WTC11 (cell line): ENCODE measurements at regions not wholly inside any gene's neighbourhood (a gene's known extent, or its start where the extent isn't known, plus 50 kb on each side); places are given as distances from the start of the nearest gene placed in this dataset.

Source experiments
- ATAC-seq: fragments of 200-7000 bp; cut with Tn5 transposase; 2 replicates; pipeline ENCODE4 v1.10.0; 2021; ENCODE audit warnings: mild to moderate bottlenecking, moderate library complexity
- CTCF ChIA-PET: fragments of 300-600 bp; sonication (Branson Sonifier 250); formaldehyde crosslinking; loops from one replicate; lab custom pipeline; 2021; ENCODE audit warnings: antibody characterized with exemption; lab: Charles Lee
- POLR2A ChIA-PET: fragments of 350-600 bp; sonication (Branson Sonifier 250); formaldehyde crosslinking; loops from one replicate; lab custom pipeline; 2021; ENCODE audit warnings: antibody characterized with exemption; lab: Charles Lee
- DNase-seq: peaks from one replicate; pipeline ENCODE4 v3.0.0; 2021; ENCODE audit warnings: low spot score
- H3K27ac Mint-ChIP-seq: 2 replicates; pipeline ENCODE4 v1.8.0; 2021; ENCODE audit warnings: mixed read lengths
- H3K27me3 Mint-ChIP-seq: 2 replicates; pipeline ENCODE4 v1.8.0; 2021; ENCODE audit warnings: low read depth, mild to moderate bottlenecking, moderate library complexity, mixed read lengths
- H3K36me3 Mint-ChIP-seq: 2 replicates; pipeline ENCODE4 v1.8.0; 2021; ENCODE audit warnings: mixed read lengths
- H3K4me1 Mint-ChIP-seq: 2 replicates; pipeline ENCODE4 v1.8.0; 2022; ENCODE audit warnings: mixed read lengths
- H3K4me3 Mint-ChIP-seq: 2 replicates; pipeline ENCODE4 v1.8.0; 2021; ENCODE audit warnings: mild to moderate bottlenecking, moderate library complexity, mixed read lengths
- H3K9me3 Mint-ChIP-seq: 2 replicates; pipeline ENCODE4 v1.8.0; 2021; ENCODE audit warnings: mixed read lengths
- ESRRA ChIP-seq: sonication (generic); formaldehyde crosslinking; IDR thresholded peaks from 2 replicates; pipeline ENCODE4 v1.8.1; 2022; ENCODE audit warnings: mild to moderate bottlenecking, missing genetic modification reagents, borderline replicate concordance
- JUN ChIP-seq: sonication (generic); formaldehyde crosslinking; IDR thresholded peaks from 2 replicates; pipeline ENCODE4 v1.8.0; 2023; ENCODE audit warnings: mild to moderate bottlenecking, missing genetic modification reagents
- NFATC4 ChIP-seq: fragments of 250-450 bp; sonication (Bioruptor Pico); IDR thresholded peaks from 2 replicates; pipeline ENCODE4 v1.9.0; 2021; ENCODE audit warnings: mild to moderate bottlenecking
- NFYB ChIP-seq: sonication (generic); formaldehyde crosslinking; conservative IDR thresholded peaks from 2 replicates; pipeline ENCODE4 v1.8.0; 2022; ENCODE audit warnings: low read depth, missing genetic modification reagents
- NR1H2 ChIP-seq: sonication (generic); formaldehyde crosslinking; IDR thresholded peaks from 2 replicates; pipeline ENCODE4 v1.9.0; 2021; ENCODE audit warnings: mild to moderate bottlenecking, moderate library complexity, missing genetic modification reagents
- SMAD3 ChIP-seq: sonication (generic); formaldehyde crosslinking; IDR thresholded peaks from 2 replicates; pipeline ENCODE4 v1.8.0; 2022; ENCODE audit warnings: missing genetic modification reagents, mild to moderate bottlenecking, borderline replicate concordance
- ZNF232 ChIP-seq: sonication (generic); formaldehyde crosslinking; IDR thresholded peaks from 2 replicates; pipeline ENCODE4 v1.8.0; 2022; ENCODE audit warnings: mild to moderate bottlenecking, missing genetic modification reagents
- ZNF317 ChIP-seq: sonication (generic); formaldehyde crosslinking; IDR thresholded peaks from 2 replicates; pipeline ENCODE4 v1.8.1; 2023; ENCODE audit warnings: low read depth, mild to moderate bottlenecking, moderate library complexity, missing genetic modification reagents, borderline replicate concordance
- TF ChIP-seq, protein P1 (sequence below): sonication (generic); formaldehyde crosslinking; IDR thresholded peaks from 2 replicates; pipeline ENCODE4 v1.8.0; 2023; ENCODE audit warnings: missing genetic modification reagents, mild to moderate bottlenecking, borderline replicate concordance
- TF ChIP-seq, protein P2 (sequence below): sonication (generic); formaldehyde crosslinking; IDR thresholded peaks from 2 replicates; pipeline ENCODE4 v1.8.0; 2023; ENCODE audit warnings: missing genetic modification reagents
- TF ChIP-seq, protein P3 (sequence below): sonication (generic); formaldehyde crosslinking; IDR thresholded peaks from 2 replicates; pipeline ENCODE4 v1.8.0; 2022; ENCODE audit warnings: mild to moderate bottlenecking, missing genetic modification reagents
- TF ChIP-seq, protein P4 (sequence below): fragments of 250-450 bp; sonication (Bioruptor Pico); IDR thresholded peaks from 2 replicates; pipeline ENCODE4 v1.9.0; 2021; ENCODE audit warnings: mild to moderate bottlenecking
- TF ChIP-seq, protein P5 (sequence below): sonication (generic); formaldehyde crosslinking; conservative IDR thresholded peaks from 2 replicates; pipeline ENCODE4 v1.8.1; 2023; ENCODE audit warnings: mild to moderate bottlenecking, low read depth, missing genetic modification reagents, moderate library complexity
- TF ChIP-seq, protein P6 (sequence below): sonication (generic); formaldehyde crosslinking; IDR thresholded peaks from 2 replicates; pipeline ENCODE4 v1.8.1; 2022; ENCODE audit warnings: mild to moderate bottlenecking, missing genetic modification reagents, moderate library complexity, borderline replicate concordance
- TF ChIP-seq, protein P7 (sequence below): sonication (generic); formaldehyde crosslinking; IDR thresholded peaks from 2 replicates; pipeline ENCODE4 v1.8.1; 2022; ENCODE audit warnings: missing genetic modification reagents, borderline replicate concordance
- TF ChIP-seq, protein P8 (sequence below): sonication (generic); formaldehyde crosslinking; IDR thresholded peaks from 2 replicates; pipeline ENCODE4 v1.8.0; 2022; ENCODE audit warnings: mild to moderate bottlenecking, missing genetic modification reagents

DNA sequence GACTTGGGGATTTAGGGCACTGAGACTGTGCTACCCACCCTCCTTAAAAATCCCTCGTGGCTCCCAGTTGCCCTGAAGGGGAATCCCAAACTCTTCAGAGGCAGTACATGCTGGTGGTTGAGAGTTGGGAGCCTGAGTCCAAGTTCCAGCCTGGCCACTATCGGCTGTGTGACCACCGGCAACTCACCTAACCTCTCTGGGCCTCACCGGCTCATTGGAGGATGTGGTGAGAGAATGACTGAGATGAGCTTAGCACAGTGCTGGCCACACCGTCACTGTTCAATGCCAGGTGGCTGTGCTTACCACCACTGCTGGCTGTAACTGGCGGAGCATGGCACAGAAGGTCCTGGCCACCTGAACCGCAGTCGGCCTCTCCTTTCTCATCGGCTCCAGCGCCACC is 200.2 kb downstream of the C9orf50 start:
- DNase-seq (no peak), ATAC-seq (no peak)
- Mint-ChIP-seq H3K4me3 (no peak overlapping the region), H3K27ac (no peak overlapping the region), H3K27me3 (no peaks in the 10 kb centered on the region), H3K9me3 (no peaks in the 10 kb centered on the region), H3K36me3 (no peaks in the 10 kb centered on the region), H3K4me1 (peaks cover 14% of the 10 kb centered on the region)
- ChIA-PET POLR2A (interaction anchor here (0.9 to 1.0 kb wide), 2 partner anchors 174 to 243 kb away, joined by 3 to 4 read pairs; partner anchors contain the start of gene IER5L), CTCF (interaction anchor here (0.6 to 1.1 kb wide), 7 partner anchors 31 to 289 kb away, joined by 3 to 4 read pairs (median 3); no protein-coding TSS in a partner anchor)
- TF ChIP-seq NR1H2 (CRISPR knock-in tag) (no peak), ZNF232 (CRISPR knock-in tag) (no peak), ESRRA (CRISPR knock-in tag) (no peak), ZNF317 (CRISPR knock-in tag) (no peak)
- TF ChIP-seq, protein P1, sequence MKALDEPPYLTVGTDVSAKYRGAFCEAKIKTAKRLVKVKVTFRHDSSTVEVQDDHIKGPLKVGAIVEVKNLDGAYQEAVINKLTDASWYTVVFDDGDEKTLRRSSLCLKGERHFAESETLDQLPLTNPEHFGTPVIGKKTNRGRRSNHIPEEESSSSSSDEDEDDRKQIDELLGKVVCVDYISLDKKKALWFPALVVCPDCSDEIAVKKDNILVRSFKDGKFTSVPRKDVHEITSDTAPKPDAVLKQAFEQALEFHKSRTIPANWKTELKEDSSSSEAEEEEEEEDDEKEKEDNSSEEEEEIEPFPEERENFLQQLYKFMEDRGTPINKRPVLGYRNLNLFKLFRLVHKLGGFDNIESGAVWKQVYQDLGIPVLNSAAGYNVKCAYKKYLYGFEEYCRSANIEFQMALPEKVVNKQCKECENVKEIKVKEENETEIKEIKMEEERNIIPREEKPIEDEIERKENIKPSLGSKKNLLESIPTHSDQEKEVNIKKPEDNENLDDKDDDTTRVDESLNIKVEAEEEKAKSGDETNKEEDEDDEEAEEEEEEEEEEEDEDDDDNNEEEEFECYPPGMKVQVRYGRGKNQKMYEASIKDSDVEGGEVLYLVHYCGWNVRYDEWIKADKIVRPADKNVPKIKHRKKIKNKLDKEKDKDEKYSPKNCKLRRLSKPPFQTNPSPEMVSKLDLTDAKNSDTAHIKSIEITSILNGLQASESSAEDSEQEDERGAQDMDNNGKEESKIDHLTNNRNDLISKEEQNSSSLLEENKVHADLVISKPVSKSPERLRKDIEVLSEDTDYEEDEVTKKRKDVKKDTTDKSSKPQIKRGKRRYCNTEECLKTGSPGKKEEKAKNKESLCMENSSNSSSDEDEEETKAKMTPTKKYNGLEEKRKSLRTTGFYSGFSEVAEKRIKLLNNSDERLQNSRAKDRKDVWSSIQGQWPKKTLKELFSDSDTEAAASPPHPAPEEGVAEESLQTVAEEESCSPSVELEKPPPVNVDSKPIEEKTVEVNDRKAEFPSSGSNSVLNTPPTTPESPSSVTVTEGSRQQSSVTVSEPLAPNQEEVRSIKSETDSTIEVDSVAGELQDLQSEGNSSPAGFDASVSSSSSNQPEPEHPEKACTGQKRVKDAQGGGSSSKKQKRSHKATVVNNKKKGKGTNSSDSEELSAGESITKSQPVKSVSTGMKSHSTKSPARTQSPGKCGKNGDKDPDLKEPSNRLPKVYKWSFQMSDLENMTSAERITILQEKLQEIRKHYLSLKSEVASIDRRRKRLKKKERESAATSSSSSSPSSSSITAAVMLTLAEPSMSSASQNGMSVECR = no peak

DNA sequence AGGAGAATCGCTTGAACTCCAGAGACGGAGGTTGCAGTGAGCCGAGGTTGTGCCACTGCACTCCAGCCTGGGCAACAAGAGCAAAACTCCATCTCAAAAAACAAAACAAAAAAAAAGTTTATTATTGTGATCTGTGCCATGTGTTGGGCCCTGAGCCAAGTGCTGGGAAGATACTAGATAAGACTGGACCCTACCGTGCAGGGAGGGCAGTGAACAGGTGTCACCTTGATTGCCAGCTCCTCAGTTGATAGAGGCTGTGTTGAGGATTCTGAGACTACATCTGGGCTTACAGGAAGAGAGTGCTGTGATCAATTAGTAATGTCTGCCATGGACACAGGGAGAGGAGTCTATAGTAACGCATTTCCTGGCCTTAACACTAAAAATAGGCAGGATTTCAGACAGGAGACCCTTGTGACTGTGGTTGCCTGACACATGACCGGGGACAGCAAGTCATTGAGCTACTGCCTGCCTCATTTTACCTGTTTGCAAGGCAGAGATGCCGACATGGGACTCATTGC is 201.5 kb downstream of the C9orf50 start:
- ATAC-seq = no peak
- ChIA-PET CTCF (interaction anchor here (0.9 to 1.2 kb wide), 5 partner anchors 13 to 280 kb away, joined by 3 to 4 read pairs (median 3); no protein-coding TSS in a partner anchor), POLR2A (interaction anchor here (1.0 kb wide), 1 partner anchor 242 kb away, joined by 4 read pairs; the partner anchor contains the start of gene IER5L)
- Mint-ChIP-seq H3K27ac (no peak overlapping the region), H3K9me3 (no peaks in the 10 kb centered on the region), H3K36me3 (no peaks in the 10 kb centered on the region), H3K4me1 (peaks cover 22% of the 10 kb centered on the region), H3K27me3 (no peaks in the 10 kb centered on the region; the same call in 1 of the 2 replicates), H3K4me3 (no peak overlapping the region)
- no peak for DNase-seq
- TF ChIP-seq, protein P2, sequence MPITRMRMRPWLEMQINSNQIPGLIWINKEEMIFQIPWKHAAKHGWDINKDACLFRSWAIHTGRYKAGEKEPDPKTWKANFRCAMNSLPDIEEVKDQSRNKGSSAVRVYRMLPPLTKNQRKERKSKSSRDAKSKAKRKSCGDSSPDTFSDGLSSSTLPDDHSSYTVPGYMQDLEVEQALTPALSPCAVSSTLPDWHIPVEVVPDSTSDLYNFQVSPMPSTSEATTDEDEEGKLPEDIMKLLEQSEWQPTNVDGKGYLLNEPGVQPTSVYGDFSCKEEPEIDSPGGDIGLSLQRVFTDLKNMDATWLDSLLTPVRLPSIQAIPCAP (CRISPR knock-in tag) = no peak
- no peak for TF ChIP-seq NFATC4
- TF ChIP-seq, protein P3, sequence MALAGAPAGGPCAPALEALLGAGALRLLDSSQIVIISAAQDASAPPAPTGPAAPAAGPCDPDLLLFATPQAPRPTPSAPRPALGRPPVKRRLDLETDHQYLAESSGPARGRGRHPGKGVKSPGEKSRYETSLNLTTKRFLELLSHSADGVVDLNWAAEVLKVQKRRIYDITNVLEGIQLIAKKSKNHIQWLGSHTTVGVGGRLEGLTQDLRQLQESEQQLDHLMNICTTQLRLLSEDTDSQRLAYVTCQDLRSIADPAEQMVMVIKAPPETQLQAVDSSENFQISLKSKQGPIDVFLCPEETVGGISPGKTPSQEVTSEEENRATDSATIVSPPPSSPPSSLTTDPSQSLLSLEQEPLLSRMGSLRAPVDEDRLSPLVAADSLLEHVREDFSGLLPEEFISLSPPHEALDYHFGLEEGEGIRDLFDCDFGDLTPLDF (CRISPR knock-in tag) = no peak
- TF ChIP-seq, protein P4, sequence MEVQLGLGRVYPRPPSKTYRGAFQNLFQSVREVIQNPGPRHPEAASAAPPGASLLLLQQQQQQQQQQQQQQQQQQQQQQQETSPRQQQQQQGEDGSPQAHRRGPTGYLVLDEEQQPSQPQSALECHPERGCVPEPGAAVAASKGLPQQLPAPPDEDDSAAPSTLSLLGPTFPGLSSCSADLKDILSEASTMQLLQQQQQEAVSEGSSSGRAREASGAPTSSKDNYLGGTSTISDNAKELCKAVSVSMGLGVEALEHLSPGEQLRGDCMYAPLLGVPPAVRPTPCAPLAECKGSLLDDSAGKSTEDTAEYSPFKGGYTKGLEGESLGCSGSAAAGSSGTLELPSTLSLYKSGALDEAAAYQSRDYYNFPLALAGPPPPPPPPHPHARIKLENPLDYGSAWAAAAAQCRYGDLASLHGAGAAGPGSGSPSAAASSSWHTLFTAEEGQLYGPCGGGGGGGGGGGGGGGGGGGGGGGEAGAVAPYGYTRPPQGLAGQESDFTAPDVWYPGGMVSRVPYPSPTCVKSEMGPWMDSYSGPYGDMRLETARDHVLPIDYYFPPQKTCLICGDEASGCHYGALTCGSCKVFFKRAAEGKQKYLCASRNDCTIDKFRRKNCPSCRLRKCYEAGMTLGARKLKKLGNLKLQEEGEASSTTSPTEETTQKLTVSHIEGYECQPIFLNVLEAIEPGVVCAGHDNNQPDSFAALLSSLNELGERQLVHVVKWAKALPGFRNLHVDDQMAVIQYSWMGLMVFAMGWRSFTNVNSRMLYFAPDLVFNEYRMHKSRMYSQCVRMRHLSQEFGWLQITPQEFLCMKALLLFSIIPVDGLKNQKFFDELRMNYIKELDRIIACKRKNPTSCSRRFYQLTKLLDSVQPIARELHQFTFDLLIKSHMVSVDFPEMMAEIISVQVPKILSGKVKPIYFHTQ (CRISPR knock-in tag) = no peak
- TF ChIP-seq, protein P5, sequence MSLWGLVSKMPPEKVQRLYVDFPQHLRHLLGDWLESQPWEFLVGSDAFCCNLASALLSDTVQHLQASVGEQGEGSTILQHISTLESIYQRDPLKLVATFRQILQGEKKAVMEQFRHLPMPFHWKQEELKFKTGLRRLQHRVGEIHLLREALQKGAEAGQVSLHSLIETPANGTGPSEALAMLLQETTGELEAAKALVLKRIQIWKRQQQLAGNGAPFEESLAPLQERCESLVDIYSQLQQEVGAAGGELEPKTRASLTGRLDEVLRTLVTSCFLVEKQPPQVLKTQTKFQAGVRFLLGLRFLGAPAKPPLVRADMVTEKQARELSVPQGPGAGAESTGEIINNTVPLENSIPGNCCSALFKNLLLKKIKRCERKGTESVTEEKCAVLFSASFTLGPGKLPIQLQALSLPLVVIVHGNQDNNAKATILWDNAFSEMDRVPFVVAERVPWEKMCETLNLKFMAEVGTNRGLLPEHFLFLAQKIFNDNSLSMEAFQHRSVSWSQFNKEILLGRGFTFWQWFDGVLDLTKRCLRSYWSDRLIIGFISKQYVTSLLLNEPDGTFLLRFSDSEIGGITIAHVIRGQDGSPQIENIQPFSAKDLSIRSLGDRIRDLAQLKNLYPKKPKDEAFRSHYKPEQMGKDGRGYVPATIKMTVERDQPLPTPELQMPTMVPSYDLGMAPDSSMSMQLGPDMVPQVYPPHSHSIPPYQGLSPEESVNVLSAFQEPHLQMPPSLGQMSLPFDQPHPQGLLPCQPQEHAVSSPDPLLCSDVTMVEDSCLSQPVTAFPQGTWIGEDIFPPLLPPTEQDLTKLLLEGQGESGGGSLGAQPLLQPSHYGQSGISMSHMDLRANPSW (CRISPR knock-in tag) = no peak
- TF ChIP-seq, protein P6, sequence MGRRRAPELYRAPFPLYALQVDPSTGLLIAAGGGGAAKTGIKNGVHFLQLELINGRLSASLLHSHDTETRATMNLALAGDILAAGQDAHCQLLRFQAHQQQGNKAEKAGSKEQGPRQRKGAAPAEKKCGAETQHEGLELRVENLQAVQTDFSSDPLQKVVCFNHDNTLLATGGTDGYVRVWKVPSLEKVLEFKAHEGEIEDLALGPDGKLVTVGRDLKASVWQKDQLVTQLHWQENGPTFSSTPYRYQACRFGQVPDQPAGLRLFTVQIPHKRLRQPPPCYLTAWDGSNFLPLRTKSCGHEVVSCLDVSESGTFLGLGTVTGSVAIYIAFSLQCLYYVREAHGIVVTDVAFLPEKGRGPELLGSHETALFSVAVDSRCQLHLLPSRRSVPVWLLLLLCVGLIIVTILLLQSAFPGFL (CRISPR knock-in tag) = no peak
- TF ChIP-seq NFYB (CRISPR knock-in tag) = no peak
- no peak for TF ChIP-seq JUN (CRISPR knock-in tag)
- TF ChIP-seq, protein P7, sequence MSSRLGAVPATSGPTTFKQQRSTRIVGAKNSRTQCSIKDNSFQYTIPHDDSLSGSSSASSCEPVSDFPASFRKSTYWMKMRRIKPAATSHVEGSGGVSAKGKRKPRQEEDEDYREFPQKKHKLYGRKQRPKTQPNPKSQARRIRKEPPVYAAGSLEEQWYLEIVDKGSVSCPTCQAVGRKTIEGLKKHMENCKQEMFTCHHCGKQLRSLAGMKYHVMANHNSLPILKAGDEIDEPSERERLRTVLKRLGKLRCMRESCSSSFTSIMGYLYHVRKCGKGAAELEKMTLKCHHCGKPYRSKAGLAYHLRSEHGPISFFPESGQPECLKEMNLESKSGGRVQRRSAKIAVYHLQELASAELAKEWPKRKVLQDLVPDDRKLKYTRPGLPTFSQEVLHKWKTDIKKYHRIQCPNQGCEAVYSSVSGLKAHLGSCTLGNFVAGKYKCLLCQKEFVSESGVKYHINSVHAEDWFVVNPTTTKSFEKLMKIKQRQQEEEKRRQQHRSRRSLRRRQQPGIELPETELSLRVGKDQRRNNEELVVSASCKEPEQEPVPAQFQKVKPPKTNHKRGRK (CRISPR knock-in tag) = no peak
- TF ChIP-seq, protein P8, sequence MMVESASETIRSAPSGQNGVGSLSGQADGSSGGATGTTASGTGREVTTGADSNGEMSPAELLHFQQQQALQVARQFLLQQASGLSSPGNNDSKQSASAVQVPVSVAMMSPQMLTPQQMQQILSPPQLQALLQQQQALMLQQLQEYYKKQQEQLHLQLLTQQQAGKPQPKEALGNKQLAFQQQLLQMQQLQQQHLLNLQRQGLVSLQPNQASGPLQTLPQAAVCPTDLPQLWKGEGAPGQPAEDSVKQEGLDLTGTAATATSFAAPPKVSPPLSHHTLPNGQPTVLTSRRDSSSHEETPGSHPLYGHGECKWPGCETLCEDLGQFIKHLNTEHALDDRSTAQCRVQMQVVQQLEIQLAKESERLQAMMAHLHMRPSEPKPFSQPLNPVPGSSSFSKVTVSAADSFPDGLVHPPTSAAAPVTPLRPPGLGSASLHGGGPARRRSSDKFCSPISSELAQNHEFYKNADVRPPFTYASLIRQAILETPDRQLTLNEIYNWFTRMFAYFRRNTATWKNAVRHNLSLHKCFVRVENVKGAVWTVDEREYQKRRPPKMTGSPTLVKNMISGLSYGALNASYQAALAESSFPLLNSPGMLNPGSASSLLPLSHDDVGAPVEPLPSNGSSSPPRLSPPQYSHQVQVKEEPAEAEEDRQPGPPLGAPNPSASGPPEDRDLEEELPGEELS (CRISPR knock-in tag) = no peak
- TF ChIP-seq SMAD3 = no peak
